CD8-positive, alpha-beta memory T cell (primary cell): ENCODE measurements at regions not wholly inside any gene's neighbourhood (a gene's known extent, or its start where the extent isn't known, plus 50 kb on each side); places are given as distances from the start of the nearest gene placed in this dataset.
"Not testable (repeated sequence)": the region's sequence is repeated elsewhere in the genome, so short reads cannot be mapped to it uniquely, and the experiment has no call there.

Experiments
- CTCF ChIA-PET: fragments of 350-600 bp; sonication (Branson Sonifier 250); formaldehyde crosslinking; loops from one replicate; lab custom pipeline; 2021; ENCODE audit warnings: antibody characterized with exemption; lab: Charles Lee
- POLR2A ChIA-PET: fragments of 350-600 bp; sonication (Branson Sonifier 250); formaldehyde crosslinking; loops from one replicate; lab custom pipeline; 2021; ENCODE audit warnings: antibody characterized with exemption; lab: Charles Lee
- DNase-seq, 5 donors: peaks; one replicate each; pipeline versions ENCODE4 v3.0.0 to v3.0.0-alpha.2; 2020 to 2022; ENCODE audit warnings: mixed read lengths in 1 of 5
- H3K27ac ChIP-seq: one replicate; pipeline ENCODE4 v1.7.0; 2013; ENCODE audit warnings: low read depth, mild to moderate bottlenecking, low read length, moderate library complexity
- H3K27me3 ChIP-seq: 2 replicates; pipeline ENCODE4 v1.7.0; 2013; ENCODE audit warnings: low read length, mild to moderate bottlenecking; ENCODE audit not compliant: insufficient read depth, poor library complexity, severe bottlenecking
- H3K36me3 ChIP-seq: 2 replicates; pipeline ENCODE4 v1.7.0; 2013; ENCODE audit warnings: mild to moderate bottlenecking, low read length, moderate library complexity; ENCODE audit not compliant: insufficient read depth
- H3K4me1 ChIP-seq: 2 replicates; pipeline ENCODE4 v1.7.0; 2013; ENCODE audit warnings: mild to moderate bottlenecking, low read length, moderate library complexity; ENCODE audit not compliant: insufficient read depth
- H3K4me3 ChIP-seq: 2 replicates; pipeline ENCODE4 v1.7.0; 2013; ENCODE audit warnings: mild to moderate bottlenecking, low read length
- H3K9me3 ChIP-seq: 2 replicates; pipeline ENCODE4 v1.7.0; 2013; ENCODE audit warnings: mild to moderate bottlenecking, low read length
- H3K27ac Mint-ChIP-seq, 8 donors: one replicate each; pipeline ENCODE4 v1.8.0; 2020 to 2021; ENCODE audit warnings: mixed read lengths in 8 of 8, mild to moderate bottlenecking in 6 of 8, inconsistent platforms in 3 of 8, moderate library complexity in 3 of 8
- H3K27me3 Mint-ChIP-seq, 2 donors: one replicate each; pipeline ENCODE4 v1.8.0; 2020 to 2021; ENCODE audit warnings: mixed read lengths in 2 of 2, mild to moderate bottlenecking in 1 of 2, moderate library complexity in 1 of 2
- H3K36me3 Mint-ChIP-seq, 3 donors: one replicate each; pipeline ENCODE4 v1.8.0; 2020 to 2021; ENCODE audit warnings: mixed read lengths in 3 of 3, inconsistent platforms in 1 of 3, mild to moderate bottlenecking in 1 of 3
- H3K4me1 Mint-ChIP-seq, 3 donors: one replicate each; pipeline ENCODE4 v1.8.0; 2020 to 2021; ENCODE audit warnings: mixed read lengths in 3 of 3, inconsistent platforms in 1 of 3, mild to moderate bottlenecking in 1 of 3
- H3K4me3 Mint-ChIP-seq, 7 donors: one replicate each; pipeline ENCODE4 v1.8.0; 2020 to 2021; ENCODE audit warnings: mixed read lengths in 7 of 7, mild to moderate bottlenecking in 6 of 7, moderate library complexity in 4 of 7, inconsistent platforms in 2 of 7
- H3K9me3 Mint-ChIP-seq, 5 donors: one replicate each; pipeline ENCODE4 v1.8.0; 2020 to 2022; ENCODE audit warnings: mixed read lengths in 5 of 5, mild to moderate bottlenecking in 3 of 5, moderate library complexity in 2 of 5, inconsistent platforms in 1 of 5

DNA sequence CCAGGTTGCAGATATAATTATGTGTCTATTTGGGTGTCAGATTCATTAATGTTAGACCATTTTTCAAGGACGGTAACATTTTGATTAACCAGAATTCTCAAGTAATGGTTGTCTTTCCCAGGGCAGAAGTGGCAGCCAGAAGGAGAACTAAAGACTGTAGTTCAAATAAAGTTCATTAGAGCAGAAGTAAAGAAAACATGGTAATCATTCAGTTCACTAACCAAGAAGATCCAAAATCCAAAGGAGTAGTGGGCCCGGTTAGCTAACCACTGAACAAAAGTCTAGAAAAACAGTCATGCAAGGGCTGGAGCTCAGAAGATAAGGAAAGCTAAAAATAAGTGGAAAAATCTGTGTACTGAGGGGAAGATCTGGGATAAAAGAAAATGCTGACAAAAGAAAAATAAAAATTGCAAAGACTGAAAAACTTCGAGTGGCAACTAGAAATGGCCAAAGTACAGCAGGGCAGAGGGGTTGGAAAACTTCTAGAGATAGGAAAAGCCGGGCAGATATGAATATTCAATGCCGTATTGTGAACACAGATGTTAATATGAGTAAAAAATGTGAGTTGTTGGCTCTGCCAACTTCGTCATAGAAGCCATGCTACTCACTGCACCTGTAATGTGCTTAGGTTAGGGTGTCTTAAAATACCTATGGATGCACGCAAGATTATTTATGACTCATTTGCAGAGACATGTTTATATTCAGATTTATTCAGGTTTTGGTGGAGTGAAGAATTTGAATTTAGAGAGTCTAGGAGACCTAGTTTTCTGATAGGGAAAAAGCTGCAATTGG lies 925.9 kb downstream of the LTN1 start:
- Mint-ChIP-seq H3K36me3 (no peaks in the 10 kb centered on the region), H3K27me3 (no peaks in the 10 kb centered on the region), H3K4me3 (no peak overlapping the region), H3K4me1 (no peaks in the 10 kb centered on the region), H3K27ac (no peak overlapping the region), H3K9me3 (peaks cover 0 to under 1% (median under 1%) of the 10 kb centered on the region in 5 donors)
- Histone ChIP-seq H3K4me1 (no peaks in the 10 kb centered on the region), H3K27ac (no peak overlapping the region), H3K36me3 (no peaks in the 10 kb centered on the region), H3K4me3 (no peak overlapping the region), H3K9me3 (no peaks in the 10 kb centered on the region), H3K27me3 (no peaks in the 10 kb centered on the region)
- ChIA-PET POLR2A (no interaction called here), CTCF (no interaction called here)
- DNase-seq, result no peak

DNA sequence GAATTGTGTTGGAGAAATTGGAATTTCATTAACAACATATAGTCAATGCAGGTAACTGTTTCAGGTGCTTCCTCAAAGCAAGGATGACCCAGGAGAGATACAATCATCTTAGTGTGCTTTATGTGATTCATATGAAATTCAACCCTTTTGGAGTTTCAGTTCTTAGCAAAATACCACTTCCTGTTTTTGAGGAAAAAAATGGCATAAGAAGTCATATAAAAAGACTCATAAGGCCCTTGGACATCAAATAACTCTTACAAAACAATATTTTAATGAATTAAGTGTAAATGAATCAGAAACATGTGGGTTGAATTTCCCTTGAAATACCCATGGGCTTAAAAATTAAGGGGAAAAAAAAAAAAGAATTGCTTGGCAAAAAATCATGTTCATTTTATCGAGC lies 926.6 kb downstream of the LTN1 start:
- no peaks in the 10 kb centered on the region for H3K4me1 Mint-ChIP-seq
- H3K27me3 ChIP-seq, result no peaks in the 10 kb centered on the region
- no peaks in the 10 kb centered on the region for H3K9me3 Mint-ChIP-seq
- ChIA-PET CTCF (no interaction called here), POLR2A (no interaction called here)
- H3K9me3 ChIP-seq, result no peaks in the 10 kb centered on the region
- no peaks in the 10 kb centered on the region for H3K36me3 ChIP-seq
- H3K4me1 ChIP-seq, result no peaks in the 10 kb centered on the region
- H3K27me3 Mint-ChIP-seq, result no peaks in the 10 kb centered on the region
- H3K4me3 Mint-ChIP-seq, result no peak overlapping the region
- H3K27ac ChIP-seq, result no peak overlapping the region
- H3K27ac Mint-ChIP-seq, result no peak overlapping the region
- DNase-seq, result no peak
- H3K36me3 Mint-ChIP-seq, result no peaks in the 10 kb centered on the region
- no peak overlapping the region for H3K4me3 ChIP-seq

- H3K36me3 Mint-ChIP-seq, result no peaks in the 10 kb centered on the region
Observed at GRCh38 chr21:28063241-28064216, 929.1 kb downstream of the LTN1 start.

GRCh38 chr21:28052956-28053355 lies 939.7 kb downstream of the LTN1 start:
- CTCF ChIA-PET, result not testable (repeated sequence)

More at GRCh38 chr21:28063241-28064216, 929.1 kb downstream of the LTN1 start:
- no peak for DNase-seq
- Histone ChIP-seq H3K4me1 (no peaks in the 10 kb centered on the region), H3K36me3 (no peaks in the 10 kb centered on the region), H3K4me3 (no peak overlapping the region), H3K9me3 (no peaks in the 10 kb centered on the region), H3K27me3 (no peaks in the 10 kb centered on the region), H3K27ac (no peak overlapping the region)
- ChIA-PET POLR2A (no interaction called here), CTCF (no interaction called here)
- Mint-ChIP-seq H3K27ac (no peak overlapping the region), H3K4me1 (no peaks in the 10 kb centered on the region), H3K9me3 (no peaks in the 10 kb centered on the region), H3K27me3 (no peaks in the 10 kb centered on the region), H3K4me3 (no peak overlapping the region)

GRCh38 chr21:28051649-28052048 lies 941.0 kb downstream of the LTN1 start:
- H3K4me1 ChIP-seq, H3K27me3 ChIP-seq, CTCF ChIA-PET, H3K27ac ChIP-seq, H3K4me3 Mint-ChIP-seq, H3K9me3 Mint-ChIP-seq, H3K4me1 Mint-ChIP-seq, H3K36me3 ChIP-seq, H3K27me3 Mint-ChIP-seq, H3K36me3 Mint-ChIP-seq, POLR2A ChIA-PET, H3K9me3 ChIP-seq, DNase-seq, H3K4me3 ChIP-seq, H3K27ac Mint-ChIP-seq: not testable (repeated sequence)

More at GRCh38 chr21:28052956-28053355, 939.7 kb downstream of the LTN1 start:
- H3K9me3 Mint-ChIP-seq, H3K4me3 ChIP-seq, H3K4me3 Mint-ChIP-seq, H3K9me3 ChIP-seq, DNase-seq, H3K27ac Mint-ChIP-seq, H3K27me3 ChIP-seq, H3K36me3 ChIP-seq, POLR2A ChIA-PET, H3K4me1 Mint-ChIP-seq, H3K4me1 ChIP-seq, H3K27me3 Mint-ChIP-seq, H3K27ac ChIP-seq, H3K36me3 Mint-ChIP-seq: not testable (repeated sequence)

DNA sequence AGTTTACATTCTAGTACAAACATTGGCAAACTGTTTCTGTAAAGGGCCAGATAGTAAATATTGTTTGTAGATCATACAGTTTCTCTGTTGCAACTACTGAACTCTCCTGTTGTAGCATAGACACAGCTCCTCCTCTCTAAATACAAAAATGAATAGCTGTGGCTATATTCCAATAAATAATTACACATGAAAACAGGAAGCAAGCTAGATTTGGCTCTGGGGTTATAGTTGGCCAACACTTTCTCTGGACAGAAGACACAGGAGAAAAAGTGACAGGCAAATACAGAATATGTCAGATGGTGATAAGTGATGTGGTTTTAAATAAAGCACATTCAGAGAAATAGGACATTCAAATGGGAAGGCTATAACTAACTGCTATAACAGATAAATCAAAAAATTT lies 957.0 kb downstream of the LTN1 start:
- DNase-seq, H3K27ac ChIP-seq, H3K27ac Mint-ChIP-seq, H3K4me3 Mint-ChIP-seq, H3K9me3 ChIP-seq, H3K4me3 ChIP-seq, H3K36me3 Mint-ChIP-seq, H3K4me1 ChIP-seq, H3K36me3 ChIP-seq, H3K27me3 Mint-ChIP-seq, H3K4me1 Mint-ChIP-seq, POLR2A ChIA-PET, CTCF ChIA-PET, H3K27me3 ChIP-seq: not testable (repeated sequence)
- peaks cover 2 to 12% (median 11%) of the 10 kb centered on the region in 5 donors for H3K9me3 Mint-ChIP-seq

GRCh38 chr21:28034916-28035315 lies 957.8 kb downstream of the LTN1 start:
- H3K27me3 Mint-ChIP-seq, H3K27ac ChIP-seq, CTCF ChIA-PET: not testable (repeated sequence)

GRCh38 chr21:28034334-28034733 lies 958.3 kb downstream of the LTN1 start:
- DNase-seq, H3K27ac ChIP-seq, H3K36me3 Mint-ChIP-seq, POLR2A ChIA-PET, H3K27ac Mint-ChIP-seq, H3K4me3 ChIP-seq, H3K27me3 Mint-ChIP-seq, CTCF ChIA-PET, H3K9me3 ChIP-seq, H3K4me1 Mint-ChIP-seq, H3K4me3 Mint-ChIP-seq, H3K36me3 ChIP-seq, H3K4me1 ChIP-seq, H3K27me3 ChIP-seq: not testable (repeated sequence)
- H3K9me3 Mint-ChIP-seq, result peaks cover 2 to 15% (median 12%) of the 10 kb centered on the region in 5 donors

More at GRCh38 chr21:28034916-28035315, 957.8 kb downstream of the LTN1 start:
- H3K4me3 Mint-ChIP-seq, POLR2A ChIA-PET, H3K27me3 ChIP-seq, H3K4me3 ChIP-seq, H3K27ac Mint-ChIP-seq, H3K36me3 ChIP-seq, DNase-seq, H3K36me3 Mint-ChIP-seq, H3K4me1 ChIP-seq, H3K9me3 ChIP-seq, H3K4me1 Mint-ChIP-seq: not testable (repeated sequence)
- peaks cover 2 to 15% (median 12%) of the 10 kb centered on the region in 5 donors for H3K9me3 Mint-ChIP-seq
